MG63 (cell line): ENCODE measurements at regions not wholly inside any gene's neighbourhood (a gene's known extent, or its start where the extent isn't known, plus 50 kb on each side); places are given as distances from the start of the nearest gene placed in this dataset.

Experiments used
- DNase-seq: peaks from one replicate; pipeline ENCODE4 v3.0.0-alpha.2; 2020
- H3K27me3 ChIP-seq: fragments of 250-450 bp; sonication (Bioruptor Pico); 2 replicates; pipeline ENCODE4 v1.5.1; 2020; ENCODE audit warnings: mild to moderate bottlenecking, moderate library complexity
- H3K36me3 ChIP-seq: fragments of 250-450 bp; sonication (Bioruptor Pico); 2 replicates; pipeline ENCODE4 v1.5.1; 2020; ENCODE audit warnings: mild to moderate bottlenecking, moderate library complexity
- H3K4me3 ChIP-seq: fragments of 250-450 bp; sonication (Bioruptor Pico); 2 replicates; pipeline ENCODE4 v1.5.1; 2020; ENCODE audit warnings: mild to moderate bottlenecking, moderate library complexity
- H3K9me3 ChIP-seq: fragments of 250-450 bp; sonication (Bioruptor Pico); 2 replicates; pipeline ENCODE4 v1.5.1; 2020; ENCODE audit warnings: mild to moderate bottlenecking, moderate library complexity

GRCh38 chr1:22253012-22253790 is 110.3 kb upstream of the WNT4 start:
- H3K4me3 ChIP-seq: no peak overlapping the region
- no peaks in the 10 kb centered on the region for H3K36me3 ChIP-seq
- no peak for DNase-seq
- H3K27me3 ChIP-seq: no peaks in the 10 kb centered on the region
- no peaks in the 10 kb centered on the region for H3K9me3 ChIP-seq

DNA sequence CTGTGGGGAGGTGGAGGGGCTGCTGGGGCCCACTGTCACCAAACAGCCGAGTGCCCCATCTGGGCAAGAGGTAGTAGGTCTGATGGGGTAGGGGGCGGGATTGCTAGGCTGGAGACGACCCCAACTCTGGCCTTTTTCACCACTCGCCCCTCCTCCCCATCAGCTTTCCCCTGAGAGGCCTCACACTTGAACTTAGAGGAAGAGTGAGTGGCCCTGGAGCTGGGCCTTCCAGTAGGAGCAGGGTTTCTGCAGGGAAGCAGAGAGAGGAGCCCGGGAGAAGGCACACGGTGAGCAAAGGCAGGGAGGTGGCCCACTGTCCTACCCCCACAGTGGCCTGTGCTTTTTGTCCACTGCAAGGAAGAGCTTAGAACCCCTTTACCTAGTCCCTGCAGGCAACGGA is 111.9 kb upstream of the WNT4 start:
- H3K9me3 ChIP-seq: no peaks in the 10 kb centered on the region

DNA sequence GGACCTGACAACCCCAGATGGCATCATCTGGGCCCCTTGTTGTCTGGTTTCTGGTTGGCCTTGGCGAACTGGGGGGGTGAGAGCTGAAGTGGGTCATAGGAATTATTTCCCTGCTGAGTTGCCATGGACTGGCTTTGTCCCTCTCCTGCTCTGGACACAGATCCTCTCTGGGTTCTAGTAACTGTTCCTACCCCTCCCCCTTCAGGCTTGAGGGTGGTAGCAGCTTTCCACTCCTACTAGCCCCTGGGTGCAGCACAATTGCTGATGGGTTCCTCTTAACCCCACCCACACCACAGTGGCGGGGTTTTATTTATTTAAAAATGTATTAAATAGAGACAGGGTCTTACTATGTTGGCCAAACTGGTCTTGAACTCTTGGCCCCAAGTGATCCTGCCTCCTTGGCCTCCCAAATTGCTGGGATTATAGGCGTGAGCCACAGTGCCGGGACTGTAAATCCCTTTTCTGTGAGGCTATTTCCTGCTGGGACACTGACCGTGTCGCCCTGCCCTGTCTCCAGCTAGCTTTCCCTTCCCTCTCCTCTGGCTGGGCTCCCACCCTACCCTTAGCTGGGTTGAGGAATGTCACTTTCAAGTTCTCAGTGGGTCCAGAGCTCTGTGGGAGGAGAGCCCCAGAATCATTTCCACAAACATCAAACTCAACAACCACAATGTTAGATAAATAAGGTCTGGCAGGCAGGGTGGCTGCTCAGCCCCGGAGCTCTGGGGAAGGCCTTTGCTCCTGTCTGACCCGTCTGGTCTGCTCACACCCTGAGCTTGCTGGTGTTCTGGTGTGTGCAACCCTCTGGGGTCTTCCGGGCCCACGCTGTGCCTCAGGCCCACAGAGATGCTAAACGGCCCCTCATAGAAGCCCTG is 112.7 kb upstream of the WNT4 start:
- Histone ChIP-seq H3K9me3 (no peaks in the 10 kb centered on the region), H3K36me3 (no peaks in the 10 kb centered on the region), H3K27me3 (no peaks in the 10 kb centered on the region)

More for the DNA sequence above, 111.9 kb upstream of the WNT4 start:
- Histone ChIP-seq H3K36me3 (no peaks in the 10 kb centered on the region), H3K4me3 (no peak overlapping the region), H3K27me3 (no peaks in the 10 kb centered on the region)
- DNase-seq: no peak

DNA sequence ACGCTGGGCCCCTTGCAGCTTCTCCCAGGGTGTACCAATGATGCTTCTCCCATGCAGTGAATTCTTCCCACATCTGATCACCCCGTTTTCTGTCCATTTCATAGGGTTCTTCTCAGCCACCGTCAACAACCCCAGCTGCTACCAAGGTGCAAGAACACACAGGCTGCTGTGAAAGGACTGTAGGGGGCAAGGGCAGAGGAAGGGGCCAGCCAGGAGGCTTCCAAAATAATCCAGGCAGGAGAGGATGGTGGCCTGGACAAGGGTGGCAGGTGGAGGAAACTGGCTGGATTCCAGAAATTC is 113.3 kb upstream of the WNT4 start:
- Histone ChIP-seq H3K36me3 (no peaks in the 10 kb centered on the region), H3K9me3 (no peaks in the 10 kb centered on the region), H3K27me3 (no peaks in the 10 kb centered on the region), H3K4me3 (no peak overlapping the region)
- DNase-seq: no peak

More for the DNA sequence above, 112.7 kb upstream of the WNT4 start:
- DNase-seq: no peak
- no peak overlapping the region for H3K4me3 ChIP-seq

DNA sequence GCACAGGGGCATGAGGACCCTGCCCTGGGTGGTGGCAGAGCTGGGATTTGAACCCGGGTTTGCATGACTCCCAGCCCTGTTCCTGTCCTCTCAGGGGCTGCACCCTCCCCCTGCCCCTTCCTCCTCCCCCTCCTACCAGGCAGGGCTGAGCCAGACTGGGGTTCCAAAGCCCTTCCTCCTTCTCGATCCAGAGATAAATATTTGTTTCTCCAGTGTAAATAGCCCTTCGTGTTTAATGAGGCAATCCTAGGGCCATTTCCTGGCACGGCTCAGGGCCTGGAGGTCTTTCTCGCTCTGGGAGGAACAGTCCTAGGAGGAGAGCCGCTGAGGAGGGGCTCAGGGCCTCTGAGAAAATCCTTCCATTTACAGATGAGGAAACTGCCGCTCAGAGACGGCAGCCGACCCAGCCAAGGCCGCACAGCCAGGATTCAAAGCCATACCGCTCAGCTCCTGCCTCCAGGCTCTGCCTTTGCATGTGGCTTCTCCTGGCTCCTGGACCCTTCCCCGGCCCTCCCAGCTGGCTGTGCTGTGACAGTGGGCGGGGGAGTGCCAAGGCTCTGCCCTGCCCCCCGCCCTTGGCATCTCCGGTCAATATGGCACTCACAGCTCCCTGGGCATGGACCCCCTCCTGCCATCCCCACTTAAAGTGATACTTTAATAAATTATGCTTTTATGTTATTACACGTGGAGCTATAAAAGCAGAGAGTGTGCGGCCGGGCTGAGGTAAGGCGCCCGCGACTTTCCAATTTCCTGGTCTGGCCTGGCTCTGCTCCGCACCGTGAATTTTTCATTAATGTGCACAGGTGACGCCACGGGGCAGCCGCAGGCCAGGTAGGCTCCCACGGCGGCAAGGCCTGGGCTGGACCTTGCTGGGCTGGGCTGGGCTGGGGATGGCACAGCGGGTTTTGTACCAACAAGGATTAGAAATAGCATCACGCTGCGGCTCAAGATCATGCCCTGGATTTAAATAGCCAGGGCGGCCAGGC is 114.7 kb upstream of the WNT4 start:
- DNase-seq: no peak
- no peaks in the 10 kb centered on the region for H3K9me3 ChIP-seq
- no peak overlapping the region for H3K4me3 ChIP-seq
- H3K27me3 ChIP-seq: no peaks in the 10 kb centered on the region
- no peaks in the 10 kb centered on the region for H3K36me3 ChIP-seq

- Histone ChIP-seq H3K27me3 (no peaks in the 10 kb centered on the region), H3K36me3 (no peaks in the 10 kb centered on the region), H3K9me3 (no peaks in the 10 kb centered on the region), H3K4me3 (no peak overlapping the region)
- no peak for DNase-seq
Observed at GRCh38 chr1:22258698-22259097, 115.8 kb upstream of the WNT4 start.

GRCh38 chr1:22259551-22260282 is 116.8 kb upstream of the WNT4 start:
- H3K9me3 ChIP-seq: no peaks in the 10 kb centered on the region
- no peaks in the 10 kb centered on the region for H3K36me3 ChIP-seq
- no peaks in the 10 kb centered on the region for H3K27me3 ChIP-seq
- H3K4me3 ChIP-seq: no peak overlapping the region
- DNase-seq: no peak

- Histone ChIP-seq H3K27me3 (no peaks in the 10 kb centered on the region), H3K36me3 (no peaks in the 10 kb centered on the region), H3K4me3 (no peak overlapping the region), H3K9me3 (no peaks in the 10 kb centered on the region)
- no peak for DNase-seq
Observed at GRCh38 chr1:22260860-22261432, 118.0 kb upstream of the WNT4 start.

DNA sequence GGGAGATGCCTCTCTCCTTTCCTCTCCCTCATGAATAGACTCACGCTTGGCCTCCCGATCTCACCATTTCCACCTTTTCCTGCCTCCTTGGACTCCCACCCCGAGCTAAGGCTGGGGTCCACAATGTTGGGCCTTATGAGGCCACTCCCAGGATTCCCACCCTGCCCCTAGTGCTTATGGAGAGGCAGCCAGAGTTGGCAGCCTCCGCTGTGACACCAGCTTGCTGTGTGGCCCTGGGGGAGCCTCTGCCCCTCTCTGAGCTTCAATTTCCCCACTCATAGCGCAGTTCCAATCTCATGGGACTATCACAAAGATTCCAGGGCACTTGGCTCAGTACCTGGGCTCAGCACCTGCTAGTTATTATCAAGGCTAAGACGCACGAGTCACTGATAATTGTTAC is 118.7 kb upstream of the WNT4 start:
- Histone ChIP-seq H3K36me3 (no peaks in the 10 kb centered on the region), H3K27me3 (no peaks in the 10 kb centered on the region), H3K9me3 (no peaks in the 10 kb centered on the region), H3K4me3 (no peak overlapping the region)
- DNase-seq: no peak

- H3K36me3 ChIP-seq: no peaks in the 10 kb centered on the region
- H3K9me3 ChIP-seq: no peaks in the 10 kb centered on the region
- no peak overlapping the region for H3K4me3 ChIP-seq
- no peak for DNase-seq
- H3K27me3 ChIP-seq: no peaks in the 10 kb centered on the region
Observed at GRCh38 chr1:22262583-22262982, 119.7 kb upstream of the WNT4 start.

DNA sequence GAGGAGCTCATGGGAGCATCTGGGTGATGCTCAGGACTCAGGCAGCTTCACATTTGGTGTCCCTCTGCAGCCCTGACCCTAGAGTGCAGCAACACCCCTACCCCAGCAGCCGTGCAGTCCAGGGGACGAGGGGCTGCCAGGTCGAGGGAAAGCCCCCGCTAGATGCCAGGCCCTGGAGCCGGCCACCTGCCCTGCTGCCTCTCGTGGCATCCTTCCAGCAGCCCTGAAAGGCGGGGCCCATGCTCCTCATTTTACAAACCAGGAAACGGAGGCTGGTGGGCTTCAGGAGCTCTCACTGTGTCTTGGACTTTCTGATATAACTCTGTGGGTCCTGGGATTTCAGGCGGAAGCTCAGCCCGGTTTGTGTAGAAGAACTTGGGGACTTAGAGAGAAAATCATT is 120.5 kb upstream of the WNT4 start:
- H3K36me3 ChIP-seq: no peaks in the 10 kb centered on the region
- no peaks in the 10 kb centered on the region for H3K27me3 ChIP-seq
- DNase-seq: no peak
- no peak overlapping the region for H3K4me3 ChIP-seq
- no peaks in the 10 kb centered on the region for H3K9me3 ChIP-seq

GRCh38 chr1:22264464-22265341 is 121.8 kb upstream of the WNT4 start:
- Histone ChIP-seq H3K4me3 (no peak overlapping the region), H3K36me3 (no peaks in the 10 kb centered on the region), H3K9me3 (no peaks in the 10 kb centered on the region), H3K27me3 (no peaks in the 10 kb centered on the region)
- no peak for DNase-seq

GRCh38 chr1:22266141-22266540 is 123.2 kb upstream of the WNT4 start:
- no peaks in the 10 kb centered on the region for H3K36me3 ChIP-seq
- no peaks in the 10 kb centered on the region for H3K27me3 ChIP-seq
- H3K9me3 ChIP-seq: no peaks in the 10 kb centered on the region
- no peak for DNase-seq
- no peak overlapping the region for H3K4me3 ChIP-seq

DNA sequence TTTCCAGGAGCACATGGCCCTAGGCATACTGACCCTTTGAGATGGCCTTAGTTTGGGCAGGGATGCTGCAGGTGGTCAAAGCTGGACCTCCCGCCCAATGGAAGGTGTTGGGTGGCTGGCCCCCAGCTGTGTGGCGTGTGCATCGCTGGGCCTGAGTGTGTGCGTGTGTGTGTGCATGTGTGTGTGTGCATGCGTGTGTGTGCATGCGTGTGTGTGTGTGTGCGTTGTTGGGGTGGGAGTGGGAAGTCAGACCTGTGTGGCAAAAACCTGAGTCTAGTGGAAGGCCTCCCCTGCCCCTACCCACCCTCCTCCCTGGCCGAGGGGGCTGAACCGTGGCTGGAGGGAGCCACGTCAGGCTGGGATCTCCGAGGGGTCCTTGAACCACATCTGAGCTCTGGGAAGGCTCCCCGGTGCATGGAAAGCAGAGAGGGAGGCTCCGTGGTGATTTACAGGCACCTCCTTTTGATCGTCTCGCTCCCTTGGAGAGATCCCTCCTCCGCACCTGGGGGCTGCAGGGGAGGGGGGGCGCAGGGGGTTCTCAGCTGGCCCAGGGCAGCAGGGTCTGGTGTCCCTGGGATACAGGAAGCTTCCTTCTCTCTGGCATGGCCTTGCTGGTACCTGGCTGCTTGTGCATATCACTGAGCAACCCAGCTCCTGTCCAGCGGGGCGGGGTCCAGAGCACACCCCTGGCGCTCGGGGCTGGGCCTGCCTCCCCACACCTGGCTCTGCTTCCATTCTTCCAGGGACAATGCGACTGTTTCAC is 124.7 kb upstream of the WNT4 start:
- DNase-seq: no peak
- Histone ChIP-seq H3K36me3 (no peaks in the 10 kb centered on the region), H3K4me3 (no peak overlapping the region), H3K9me3 (no peaks in the 10 kb centered on the region), H3K27me3 (0 out of 2 replicates have a peak, but pooled peaks cover 2% of the 10 kb centered on the region)
